Endothelial cell of umbilical vein (primary cell): ENCODE measurements at regions not wholly inside any gene's neighbourhood (a gene's known extent, or its start where the extent isn't known, plus 50 kb on each side); places are given as distances from the start of the nearest gene placed in this dataset.

Source experiments
- BruUV-seq: library from RNA; stranded (reverse); fragments of 400-500 nt; replicated peaks from 2 replicates; lab custom pipeline; 2021; lab: Mats Ljungman, UMichigan
- CTCF ChIA-PET: fragments of 300-600, 350-600 bp; sonication (Branson Sonifier 250); formaldehyde crosslinking; loops from one replicate; lab custom pipeline; 2021; ENCODE audit warnings: antibody characterized with exemption, inconsistent platforms; lab: Charles Lee
- POLR2A ChIA-PET: fragments of 300-600, 350-600 bp; sonication (Branson Sonifier 250); formaldehyde crosslinking; loops from one replicate; lab custom pipeline; 2021; ENCODE audit warnings: antibody characterized with exemption, inconsistent platforms; lab: Charles Lee
- DNase-seq: peaks from one replicate; pipeline ENCODE4 v3.0.0-alpha.2; 2011; ENCODE audit warnings: low read depth, low spot score
- FAIRE-seq: peaks from 2 replicates; lab custom pipeline; 2011; peaks lifted over from hg19 to GRCh38; lab: Jason Lieb, UNC
- H2AFZ ChIP-seq: 2 replicates; pipeline ENCODE4 v1.6.0; 2012; ENCODE audit warnings: low read depth, low read length, control low read depth, inconsistent platforms
- H3K27ac ChIP-seq: 2 replicates; pipeline ENCODE4 v1.5.1; 2011; ENCODE audit warnings: low read depth, mild to moderate bottlenecking, control low read depth, low read length, moderate library complexity; ENCODE audit not compliant: insufficient read depth
- H3K27me3 ChIP-seq, 2 experiments: 2 replicates each; pipeline versions ENCODE4 v1.6.0 to v1.6.1; 2011; ENCODE audit warnings: low read length in 2 of 2, mixed read lengths in 1 of 2; ENCODE audit not compliant: control insufficient read depth in 2 of 2, insufficient read depth in 2 of 2
- H3K36me3 ChIP-seq, 2 experiments: 2 replicates in 1 of 2; 3 replicates in 1 of 2; pipeline ENCODE4 v1.5.1; 2011; ENCODE audit warnings: low read length in 2 of 2, mild to moderate bottlenecking in 1 of 2, moderate library complexity in 1 of 2; ENCODE audit not compliant: control insufficient read depth in 2 of 2, insufficient read depth in 2 of 2; ENCODE audit errors: extremely low read depth in 1 of 2
- H3K4me1 ChIP-seq: 3 replicates; pipeline ENCODE4 v1.5.1; 2011; ENCODE audit warnings: mild to moderate bottlenecking, low read length; ENCODE audit not compliant: control insufficient read depth, insufficient read depth; ENCODE audit errors: extremely low read depth
- H3K4me2 ChIP-seq: 2 replicates; pipeline ENCODE4 v1.6.1; 2011; ENCODE audit warnings: low read length, control low read depth, mixed read lengths; ENCODE audit not compliant: insufficient read depth
- H3K4me3 ChIP-seq, 3 experiments: fragments of 200-600 bp in 1 of 3; sonication (generic), shearing (Covaris generic) in 1 of 3; replicated peaks in 1 of 3; 2 replicates each; pipeline ENCODE4 v1.5.1; 2011 to 2016; ENCODE audit warnings: control low read depth in 3 of 3, low read length in 3 of 3, mild to moderate bottlenecking in 2 of 3, inconsistent platforms in 1 of 3, low read depth in 1 of 3, moderate library complexity in 1 of 3; ENCODE audit not compliant: insufficient read depth in 1 of 3
- H3K79me2 ChIP-seq: 2 replicates; pipeline ENCODE4 v1.6.0; 2012; ENCODE audit warnings: low read length, inconsistent platforms; ENCODE audit not compliant: control insufficient read depth, insufficient read depth
- H3K9ac ChIP-seq: replicated peaks from 2 replicates; pipeline ENCODE3; 2011; ENCODE audit warnings: low read length, control low read depth; ENCODE audit not compliant: insufficient read depth; ENCODE audit errors: extremely low read depth
- H3K9me1 ChIP-seq: replicated peaks from 3 replicates; pipeline ENCODE4 v1.6.0; 2011; ENCODE audit warnings: mild to moderate bottlenecking, low read length; ENCODE audit not compliant: control insufficient read depth, insufficient read depth; ENCODE audit errors: extremely low read depth
- H3K9me3 ChIP-seq: replicated peaks from 2 replicates; pipeline ENCODE4 v1.5.1; 2012; ENCODE audit warnings: low read length, inconsistent platforms; ENCODE audit not compliant: control insufficient read depth, insufficient read depth
- H4K20me1 ChIP-seq: replicated peaks from 2 replicates; pipeline ENCODE3; 2011; ENCODE audit warnings: mild to moderate bottlenecking, low read length; ENCODE audit not compliant: control insufficient read depth, insufficient read depth; ENCODE audit errors: extremely low read depth
- EZH2 ChIP-seq: IDR thresholded peaks from 2 replicates; pipeline ENCODE4 v1.6.1; 2012; ENCODE audit warnings: borderline replicate concordance, low read depth, mild to moderate bottlenecking, moderate library complexity, low read length, inconsistent platforms; ENCODE audit not compliant: severe bottlenecking
- FOS ChIP-seq: IDR thresholded peaks from 2 replicates; pipeline ENCODE4 v1.6.1; 2011; ENCODE audit warnings: mild to moderate bottlenecking, low read length, moderate library complexity, borderline replicate concordance; ENCODE audit not compliant: insufficient read depth
- GATA2 ChIP-seq: IDR thresholded peaks from 2 replicates; pipeline ENCODE4 v1.7.0; 2011; ENCODE audit warnings: low read depth, mild to moderate bottlenecking, moderate library complexity, mixed read lengths, low read length; ENCODE audit not compliant: insufficient read length, insufficient read depth
- POLR2A ChIP-seq: IDR thresholded peaks from 2 replicates; pipeline ENCODE4 v1.6.1; 2012; ENCODE audit warnings: low read depth, mild to moderate bottlenecking, control low read depth, low read length
- POLR2AphosphoS5 ChIP-seq: IDR thresholded peaks from 2 replicates; pipeline ENCODE4 v1.6.1; 2012; ENCODE audit warnings: low read depth, mild to moderate bottlenecking, control low read depth, low read length, moderate library complexity; ENCODE audit not compliant: insufficient read depth
- dilution Hi-C: fragments of 300-500 bp; cut with MboI; formaldehyde crosslinking; loops from one replicate; pipeline ENCODE4 v1.15.0; 2019; ENCODE audit warnings: low sequenced_read_pairs; ENCODE audit not compliant: extremely low pct_ligation_motif_present
- intact Hi-C: fragments of 100-400 bp; cut with micrococcal nuclease; formaldehyde crosslinking; loops from one replicate; pipeline ENCODE4 v1.10.0; 2022
- TF ChIP-seq, protein P1 (sequence below): IDR thresholded peaks from 2 replicates; pipeline ENCODE4 v1.6.1; 2011; ENCODE audit not compliant: insufficient read depth, insufficient read length
- TF ChIP-seq, protein P2 (sequence below), 2 donors: IDR thresholded peaks; 1 replicate in 1 of 2; 2 replicates in 1 of 2; pipeline ENCODE4 v1.5.1; 2011; ENCODE audit warnings: low read length in 2 of 2, mild to moderate bottlenecking in 2 of 2, moderate library complexity in 2 of 2, control low read depth in 1 of 2, inconsistent platforms in 1 of 2, low read depth in 1 of 2; ENCODE audit not compliant: insufficient read depth in 1 of 2; ENCODE audit errors: extremely low read depth in 1 of 2

DNA sequence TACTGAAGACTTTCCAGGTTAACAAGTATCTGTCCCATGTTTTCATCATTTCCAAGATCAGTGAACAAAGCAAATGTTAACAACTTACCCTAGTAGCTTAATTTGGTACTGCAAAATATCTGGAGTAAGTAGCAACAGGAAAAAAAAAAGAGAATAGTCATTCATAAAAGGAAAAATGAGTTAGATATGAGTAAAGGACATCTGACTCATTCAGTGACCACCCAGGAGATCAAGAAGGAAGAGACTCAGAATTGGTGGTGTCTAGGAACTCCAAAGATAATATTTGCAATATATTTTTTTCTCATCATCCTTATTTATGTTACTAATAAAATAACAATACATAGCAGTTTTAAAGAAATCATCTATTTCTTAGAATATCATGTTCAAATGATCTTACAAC, 253.8 kb upstream of the COL8A1 start:
- DNase-seq: peak; percentile 30
- Histone ChIP-seq H3K9me3 (no peaks in the 10 kb centered on the region), H3K4me2 (peak overlapping the region; percentile 47), H3K9ac (no peak overlapping the region), H3K4me1 (peaks cover 10% of the 10 kb centered on the region), H3K27ac (no peak overlapping the region), H3K9me1 (no peaks in the 10 kb centered on the region), H3K79me2 (no peaks in the 10 kb centered on the region), H2AFZ (peak overlapping the region; percentile 68), H3K36me3 (no peaks in the 10 kb centered on the region), H3K27me3 (no peaks in the 10 kb centered on the region), H3K4me3 (no peak overlapping the region), H4K20me1 (no peaks in the 10 kb centered on the region)
- intact Hi-C loops: no loop called here
- no TSS peak for BruUV-seq
- POLR2A ChIA-PET: no interaction called here
- dilution Hi-C loops: no loop called here
- CTCF ChIA-PET: no interaction called here
- TF ChIP-seq POLR2AphosphoS5 (peak; percentile 17), FOS (peak; percentile 82)
- TF ChIP-seq, protein P1, sequence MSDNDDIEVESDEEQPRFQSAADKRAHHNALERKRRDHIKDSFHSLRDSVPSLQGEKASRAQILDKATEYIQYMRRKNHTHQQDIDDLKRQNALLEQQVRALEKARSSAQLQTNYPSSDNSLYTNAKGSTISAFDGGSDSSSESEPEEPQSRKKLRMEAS: no peak
- FAIRE-seq: no peak

DNA sequence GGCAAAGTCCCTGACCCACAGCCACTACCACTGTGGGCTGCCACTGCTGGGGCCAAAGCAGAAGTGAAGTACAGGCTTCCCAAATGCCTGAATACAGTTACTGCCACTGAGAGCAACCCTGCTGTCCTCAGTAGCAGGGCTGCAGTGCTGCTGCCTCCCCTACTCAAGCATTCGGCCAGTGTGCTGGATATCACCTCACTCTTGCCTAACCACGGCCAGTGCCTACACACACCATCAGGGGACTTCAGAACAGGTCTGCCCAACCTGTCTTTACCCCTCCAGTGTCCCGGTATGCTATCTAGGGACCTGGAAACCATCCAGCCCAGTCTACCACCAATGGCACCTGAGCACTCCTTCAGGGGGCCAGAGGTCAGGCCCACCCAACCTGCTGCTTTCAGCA, 261.5 kb upstream of the COL8A1 start:
- no peak for FAIRE-seq
- Histone ChIP-seq H3K4me1 (no peaks in the 10 kb centered on the region), H3K4me2 (no peak overlapping the region), H3K9ac (no peak overlapping the region), H3K9me1 (no peaks in the 10 kb centered on the region), H3K79me2 (no peaks in the 10 kb centered on the region), H3K27ac (no peak overlapping the region), H3K9me3 (no peaks in the 10 kb centered on the region), H3K27me3 (no peaks in the 10 kb centered on the region), H2AFZ (no peak overlapping the region), H3K36me3 (no peaks in the 10 kb centered on the region), H4K20me1 (no peaks in the 10 kb centered on the region), H3K4me3 (no peak overlapping the region)
- intact Hi-C loops: no loop called here
- dilution Hi-C loops: no loop called here
- no TSS peak for BruUV-seq
- TF ChIP-seq EZH2: no peak
- TF ChIP-seq, protein P2, sequence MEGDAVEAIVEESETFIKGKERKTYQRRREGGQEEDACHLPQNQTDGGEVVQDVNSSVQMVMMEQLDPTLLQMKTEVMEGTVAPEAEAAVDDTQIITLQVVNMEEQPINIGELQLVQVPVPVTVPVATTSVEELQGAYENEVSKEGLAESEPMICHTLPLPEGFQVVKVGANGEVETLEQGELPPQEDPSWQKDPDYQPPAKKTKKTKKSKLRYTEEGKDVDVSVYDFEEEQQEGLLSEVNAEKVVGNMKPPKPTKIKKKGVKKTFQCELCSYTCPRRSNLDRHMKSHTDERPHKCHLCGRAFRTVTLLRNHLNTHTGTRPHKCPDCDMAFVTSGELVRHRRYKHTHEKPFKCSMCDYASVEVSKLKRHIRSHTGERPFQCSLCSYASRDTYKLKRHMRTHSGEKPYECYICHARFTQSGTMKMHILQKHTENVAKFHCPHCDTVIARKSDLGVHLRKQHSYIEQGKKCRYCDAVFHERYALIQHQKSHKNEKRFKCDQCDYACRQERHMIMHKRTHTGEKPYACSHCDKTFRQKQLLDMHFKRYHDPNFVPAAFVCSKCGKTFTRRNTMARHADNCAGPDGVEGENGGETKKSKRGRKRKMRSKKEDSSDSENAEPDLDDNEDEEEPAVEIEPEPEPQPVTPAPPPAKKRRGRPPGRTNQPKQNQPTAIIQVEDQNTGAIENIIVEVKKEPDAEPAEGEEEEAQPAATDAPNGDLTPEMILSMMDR (IDR thresholded peaks at IDR 0.05; ENCODE audit: extremely low read depth in 1 of 2, insufficient read depth in 1 of 2, low read depth in 1 of 2, low read length in 2 of 2): no peak
- TF ChIP-seq FOS: no peak
- TF ChIP-seq POLR2AphosphoS5: no peak
- TF ChIP-seq, protein P1: no peak
- no peak for TF ChIP-seq GATA2
- no peak for TF ChIP-seq POLR2A
- CTCF ChIA-PET: interaction anchor here (0.6 kb wide), 1 partner anchor 204 kb away, joined by 3 read pairs; no protein-coding TSS in a partner anchor
- POLR2A ChIA-PET: no interaction called here
- no peak for DNase-seq
